ENCODE measurements at regions not wholly inside any gene's neighbourhood (a gene's known extent, or its start where the extent isn't known, plus 50 kb on each side); places are given as distances from the start of the nearest gene placed in this dataset.

DNA sequence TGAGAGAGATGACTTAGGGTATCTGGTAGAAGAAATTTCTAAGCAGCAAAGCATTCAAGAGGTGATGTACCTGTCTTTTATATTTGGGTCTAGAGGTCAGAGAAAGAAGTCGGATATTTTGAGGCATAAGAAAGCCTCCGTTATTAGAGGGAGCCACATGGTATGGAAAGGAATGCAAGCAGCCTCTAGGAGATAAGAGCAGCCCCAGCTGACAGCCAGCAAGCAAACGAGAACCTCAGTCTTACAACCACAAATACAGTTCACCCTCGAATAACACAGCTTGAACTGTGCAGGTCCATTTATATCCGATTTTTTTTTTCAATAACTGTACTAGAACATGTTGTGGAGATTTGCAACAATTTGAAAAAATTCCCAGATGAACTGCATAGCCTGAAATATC, 190.7 kb upstream of the VGLL2 start:
- no peak for TF ChIP-seq CREB1 (IDR thresholded peaks at IDR 0.05)
- TF ChIP-seq CREB1 (CRISPR knock-in tag; IDR thresholded peaks at IDR 0.05), result no peak
- no peak for TF ChIP-seq POLR2A (IDR thresholded peaks at IDR 0.05; ENCODE audit: insufficient read depth in 1 of 2, low read depth in 2 of 2, low read length in 2 of 2)
- TF ChIP-seq, protein P1, sequence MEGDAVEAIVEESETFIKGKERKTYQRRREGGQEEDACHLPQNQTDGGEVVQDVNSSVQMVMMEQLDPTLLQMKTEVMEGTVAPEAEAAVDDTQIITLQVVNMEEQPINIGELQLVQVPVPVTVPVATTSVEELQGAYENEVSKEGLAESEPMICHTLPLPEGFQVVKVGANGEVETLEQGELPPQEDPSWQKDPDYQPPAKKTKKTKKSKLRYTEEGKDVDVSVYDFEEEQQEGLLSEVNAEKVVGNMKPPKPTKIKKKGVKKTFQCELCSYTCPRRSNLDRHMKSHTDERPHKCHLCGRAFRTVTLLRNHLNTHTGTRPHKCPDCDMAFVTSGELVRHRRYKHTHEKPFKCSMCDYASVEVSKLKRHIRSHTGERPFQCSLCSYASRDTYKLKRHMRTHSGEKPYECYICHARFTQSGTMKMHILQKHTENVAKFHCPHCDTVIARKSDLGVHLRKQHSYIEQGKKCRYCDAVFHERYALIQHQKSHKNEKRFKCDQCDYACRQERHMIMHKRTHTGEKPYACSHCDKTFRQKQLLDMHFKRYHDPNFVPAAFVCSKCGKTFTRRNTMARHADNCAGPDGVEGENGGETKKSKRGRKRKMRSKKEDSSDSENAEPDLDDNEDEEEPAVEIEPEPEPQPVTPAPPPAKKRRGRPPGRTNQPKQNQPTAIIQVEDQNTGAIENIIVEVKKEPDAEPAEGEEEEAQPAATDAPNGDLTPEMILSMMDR (CRISPR knock-in tag; IDR thresholded peaks at IDR 0.05), result no peak
- no peak for TF ChIP-seq TAF1 (CRISPR knock-in tag; IDR thresholded peaks at IDR 0.05)
- TF ChIP-seq NR2F2 (IDR thresholded peaks at IDR 0.05; ENCODE audit: borderline replicate concordance, low read depth), result no peak
- TF ChIP-seq FOXP1 (IDR thresholded peaks at IDR 0.05), result no peak
- TF ChIP-seq FOXP1 (CRISPR knock-in tag; IDR thresholded peaks at IDR 0.05), result no peak
- TF ChIP-seq, protein P2, sequence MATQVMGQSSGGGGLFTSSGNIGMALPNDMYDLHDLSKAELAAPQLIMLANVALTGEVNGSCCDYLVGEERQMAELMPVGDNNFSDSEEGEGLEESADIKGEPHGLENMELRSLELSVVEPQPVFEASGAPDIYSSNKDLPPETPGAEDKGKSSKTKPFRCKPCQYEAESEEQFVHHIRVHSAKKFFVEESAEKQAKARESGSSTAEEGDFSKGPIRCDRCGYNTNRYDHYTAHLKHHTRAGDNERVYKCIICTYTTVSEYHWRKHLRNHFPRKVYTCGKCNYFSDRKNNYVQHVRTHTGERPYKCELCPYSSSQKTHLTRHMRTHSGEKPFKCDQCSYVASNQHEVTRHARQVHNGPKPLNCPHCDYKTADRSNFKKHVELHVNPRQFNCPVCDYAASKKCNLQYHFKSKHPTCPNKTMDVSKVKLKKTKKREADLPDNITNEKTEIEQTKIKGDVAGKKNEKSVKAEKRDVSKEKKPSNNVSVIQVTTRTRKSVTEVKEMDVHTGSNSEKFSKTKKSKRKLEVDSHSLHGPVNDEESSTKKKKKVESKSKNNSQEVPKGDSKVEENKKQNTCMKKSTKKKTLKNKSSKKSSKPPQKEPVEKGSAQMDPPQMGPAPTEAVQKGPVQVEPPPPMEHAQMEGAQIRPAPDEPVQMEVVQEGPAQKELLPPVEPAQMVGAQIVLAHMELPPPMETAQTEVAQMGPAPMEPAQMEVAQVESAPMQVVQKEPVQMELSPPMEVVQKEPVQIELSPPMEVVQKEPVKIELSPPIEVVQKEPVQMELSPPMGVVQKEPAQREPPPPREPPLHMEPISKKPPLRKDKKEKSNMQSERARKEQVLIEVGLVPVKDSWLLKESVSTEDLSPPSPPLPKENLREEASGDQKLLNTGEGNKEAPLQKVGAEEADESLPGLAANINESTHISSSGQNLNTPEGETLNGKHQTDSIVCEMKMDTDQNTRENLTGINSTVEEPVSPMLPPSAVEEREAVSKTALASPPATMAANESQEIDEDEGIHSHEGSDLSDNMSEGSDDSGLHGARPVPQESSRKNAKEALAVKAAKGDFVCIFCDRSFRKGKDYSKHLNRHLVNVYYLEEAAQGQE (IDR thresholded peaks at IDR 0.05; ENCODE audit: borderline replicate concordance in 1 of 2, low read depth in 1 of 2, low read length in 2 of 2), result no peak
- TF ChIP-seq ZFP37 (CRISPR knock-in tag; IDR thresholded peaks at IDR 0.05; ENCODE audit: borderline replicate concordance), result no peak
- no peak for TF ChIP-seq ZNF274 (CRISPR knock-in tag; IDR thresholded peaks at IDR 0.05)
- no peak for TF ChIP-seq HCFC1 (IDR thresholded peaks at IDR 0.05; ENCODE audit: low read depth, low read length)
- TF ChIP-seq, protein P3, sequence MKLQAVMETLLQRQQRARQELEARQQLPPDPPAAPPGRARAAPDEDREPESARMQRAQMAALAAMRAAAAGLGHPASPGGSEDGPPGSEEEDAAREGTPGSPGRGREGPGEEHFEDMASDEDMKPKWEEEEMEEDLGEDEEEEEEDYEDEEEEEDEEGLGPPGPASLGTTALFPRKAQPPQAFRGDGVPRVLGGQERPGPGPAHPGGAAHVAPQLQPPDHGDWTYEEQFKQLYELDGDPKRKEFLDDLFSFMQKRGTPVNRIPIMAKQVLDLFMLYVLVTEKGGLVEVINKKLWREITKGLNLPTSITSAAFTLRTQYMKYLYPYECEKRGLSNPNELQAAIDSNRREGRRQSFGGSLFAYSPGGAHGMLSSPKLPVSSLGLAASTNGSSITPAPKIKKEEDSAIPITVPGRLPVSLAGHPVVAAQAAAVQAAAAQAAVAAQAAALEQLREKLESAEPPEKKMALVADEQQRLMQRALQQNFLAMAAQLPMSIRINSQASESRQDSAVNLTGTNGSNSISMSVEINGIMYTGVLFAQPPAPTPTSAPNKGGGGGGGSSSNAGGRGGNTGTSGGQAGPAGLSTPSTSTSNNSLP (IDR thresholded peaks at IDR 0.05; ENCODE audit: low read depth, low read length), result no peak

Measured in HepG2 (cell line).